NCI-H1105 treated with DMSO at 0.1 percent for 48 hours (cell line): ENCODE measurements at regions not wholly inside any gene's neighbourhood (a gene's known extent, or its start where the extent isn't known, plus 50 kb on each side); places are given as distances from the start of the nearest gene placed in this dataset.
"Not testable (repeated sequence)": the region's sequence is repeated elsewhere in the genome, so short reads cannot be mapped to it uniquely, and the experiment has no call there.

Experiments used
- DNase-seq: peaks from one replicate; lab custom pipeline; 2025; lab: John Stamatoyannopoulos, UW

DNA sequence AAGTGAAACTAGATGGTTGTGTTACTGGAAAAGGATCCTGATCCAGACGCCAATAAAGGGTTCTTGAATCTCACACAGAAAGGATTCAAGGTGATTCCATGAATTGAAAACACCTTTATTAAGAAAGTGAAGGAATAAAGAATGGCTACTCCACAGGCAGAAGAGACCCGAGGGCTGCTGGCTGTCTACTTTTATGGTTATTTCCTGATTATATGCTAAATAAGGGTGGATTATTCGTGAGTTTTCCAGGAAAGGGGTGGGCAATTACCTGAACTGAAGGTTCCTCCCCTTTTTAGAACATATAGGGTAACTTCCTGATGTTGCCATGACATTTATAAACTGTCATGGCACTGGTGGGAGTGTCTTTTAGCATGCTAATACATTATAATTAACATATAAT lies 50.9 kb upstream of the WARS2 start:
- DNase-seq: no peak

DNA sequence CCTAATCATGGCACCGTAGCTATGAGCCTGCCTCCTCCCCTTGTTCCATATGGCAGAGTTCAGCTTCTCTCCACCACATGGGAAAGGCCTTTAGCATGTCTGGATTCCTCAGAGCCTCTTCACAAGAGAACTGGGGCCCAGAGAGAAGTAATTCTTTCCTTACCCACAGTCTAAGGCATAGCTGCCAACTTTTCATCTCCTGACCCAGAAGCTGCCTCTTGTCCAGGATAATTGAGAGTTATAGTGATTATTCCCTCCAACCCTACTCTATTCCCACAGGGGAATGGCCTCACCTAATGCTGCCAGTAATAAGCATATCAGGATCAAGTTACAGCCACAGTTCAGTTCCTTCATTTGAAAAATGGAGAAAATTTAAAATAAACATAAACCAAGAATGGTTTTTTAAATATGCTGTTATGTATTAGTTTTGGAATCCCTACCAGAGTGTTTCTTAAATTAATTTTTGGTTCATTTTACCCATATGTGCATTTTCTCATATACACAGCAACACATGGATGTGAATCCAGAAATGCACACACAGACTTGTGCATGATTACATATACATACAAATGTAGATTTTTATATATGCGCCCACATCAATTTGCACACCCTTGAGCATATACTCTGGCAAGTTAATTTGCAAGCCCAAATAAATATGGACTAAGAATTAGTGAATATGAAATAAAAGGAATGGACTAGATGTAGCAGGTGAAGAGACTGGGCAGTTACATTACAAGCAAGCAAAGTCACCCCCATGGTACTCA lies 63.9 kb upstream of the WARS2 start:
- DNase-seq: no peak

DNA sequence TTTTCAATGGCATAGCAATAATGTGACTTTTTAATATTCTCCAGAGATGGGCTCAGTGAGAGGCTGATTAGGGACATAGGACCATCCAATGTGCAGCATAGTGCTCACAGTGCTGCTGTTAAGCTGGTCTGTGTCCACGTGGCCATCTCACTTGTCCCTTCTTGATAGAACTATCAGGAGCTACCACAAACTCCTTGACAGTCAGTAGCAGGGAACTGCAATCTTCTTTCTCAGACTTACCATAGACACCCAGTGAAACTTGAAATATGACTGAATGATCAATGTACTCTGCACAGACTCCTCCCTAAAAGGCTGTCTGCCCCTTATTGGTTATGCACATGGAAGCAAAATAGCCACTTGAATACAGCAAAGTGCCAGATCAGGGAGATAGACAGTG lies 64.5 kb upstream of the WARS2 start:
- no peak for DNase-seq

GRCh38 chr1:119209061-119209460 lies 68.6 kb upstream of the WARS2 start:
- no peak for DNase-seq

GRCh38 chr1:119209596-119210295 lies 69.3 kb upstream of the WARS2 start:
- no peak for DNase-seq

- no peak for DNase-seq
These were observed 69.8 kb upstream of the WARS2 start for GRCh38 chr1:119210296-119210649.

DNA sequence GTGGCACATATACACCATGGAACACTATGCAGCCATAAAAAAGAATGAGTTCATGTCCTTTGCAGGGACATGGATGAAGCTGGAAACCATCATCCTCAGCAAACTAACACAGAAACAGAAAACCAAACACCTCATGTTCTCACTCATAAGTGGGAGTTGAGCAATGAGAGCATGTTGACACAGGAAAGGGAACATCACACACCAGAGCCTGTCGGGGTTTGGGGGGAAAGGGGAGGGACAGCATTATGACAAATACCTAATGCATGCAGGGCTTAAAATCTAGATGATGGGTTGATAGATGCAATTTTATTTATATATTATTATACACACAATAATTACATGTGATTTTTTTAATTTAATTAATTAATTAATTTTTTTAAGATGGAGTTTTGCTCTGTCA lies 72.8 kb upstream of the WARS2 start:
- not testable (repeated sequence) for DNase-seq

DNA sequence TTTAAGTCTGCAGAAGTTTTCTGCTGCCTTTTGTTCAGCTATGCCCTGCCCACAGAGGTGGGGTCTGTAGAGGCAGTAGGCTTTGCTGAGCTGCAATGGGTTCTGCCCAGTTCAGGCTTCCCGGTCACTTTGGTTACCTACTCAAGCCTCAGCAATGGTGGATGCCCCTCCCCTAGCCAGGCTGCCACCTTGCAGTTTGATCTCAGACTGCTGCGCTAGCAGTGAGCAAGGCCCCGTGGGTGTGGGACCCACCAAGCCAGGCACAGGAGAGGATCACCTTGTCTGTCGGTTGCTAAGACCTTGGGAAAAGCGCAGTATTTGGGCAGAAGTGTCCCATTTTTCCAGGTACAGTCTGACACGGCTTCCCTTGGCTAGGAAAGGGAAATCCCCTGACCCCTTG lies 74.5 kb upstream of the WARS2 start:
- not testable (repeated sequence) for DNase-seq

DNA sequence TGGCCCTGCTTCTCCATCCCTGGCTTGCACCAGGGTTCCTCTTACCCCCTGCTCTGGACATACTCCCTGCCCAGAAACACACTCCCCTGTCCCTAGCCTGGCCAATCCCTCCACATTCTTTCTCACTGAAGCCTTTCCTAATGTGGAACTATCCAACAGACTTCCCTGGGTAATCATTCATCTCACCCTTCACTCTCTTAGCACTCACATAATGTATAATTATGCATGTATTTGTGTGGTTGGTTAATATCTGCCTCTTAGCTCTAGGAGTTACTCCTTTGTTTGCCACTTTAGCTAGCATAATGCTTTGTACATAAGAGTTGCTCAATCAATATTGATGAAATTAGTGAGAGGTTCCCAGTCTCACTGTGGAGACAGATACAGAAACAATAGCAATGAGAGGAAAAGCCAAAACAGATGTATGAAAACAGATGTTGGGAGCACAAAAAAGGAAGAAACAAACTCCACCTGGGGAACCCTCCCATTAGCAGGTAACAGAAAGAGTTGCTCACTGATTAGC lies 76.9 kb upstream of the WARS2 start:
- no peak for DNase-seq

DNA sequence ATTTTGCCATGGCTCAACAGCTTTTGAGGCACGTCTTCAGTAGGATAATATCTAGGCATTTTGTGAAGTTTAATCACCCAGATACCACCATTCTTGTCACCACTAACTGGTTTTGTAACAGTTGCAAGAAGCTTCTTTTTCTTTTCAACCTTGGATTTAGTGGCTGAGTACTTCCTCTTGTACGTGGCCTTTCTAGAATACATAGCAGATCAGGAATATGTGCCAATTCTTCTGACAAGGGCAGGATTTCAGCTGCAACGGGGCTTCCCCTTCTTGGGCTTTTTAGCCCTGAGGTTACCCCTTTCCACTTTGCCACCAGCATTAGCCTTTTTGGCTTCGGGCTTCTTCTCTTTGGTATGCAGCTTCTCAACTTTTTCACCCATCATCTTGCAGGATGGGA lies 79.3 kb upstream of the WARS2 start:
- DNase-seq: no peak

- no peak for DNase-seq
These were observed 80.5 kb upstream of the WARS2 start for GRCh38 chr1:119220991-119221390.

- no peak for DNase-seq
These were observed 81.8 kb upstream of the WARS2 start for GRCh38 chr1:119222271-119222670.

- no peak for DNase-seq
These were observed 84.8 kb upstream of the WARS2 start for GRCh38 chr1:119225265-119225664.

GRCh38 chr1:119225831-119226230 lies 85.4 kb upstream of the WARS2 start:
- no peak for DNase-seq

DNA sequence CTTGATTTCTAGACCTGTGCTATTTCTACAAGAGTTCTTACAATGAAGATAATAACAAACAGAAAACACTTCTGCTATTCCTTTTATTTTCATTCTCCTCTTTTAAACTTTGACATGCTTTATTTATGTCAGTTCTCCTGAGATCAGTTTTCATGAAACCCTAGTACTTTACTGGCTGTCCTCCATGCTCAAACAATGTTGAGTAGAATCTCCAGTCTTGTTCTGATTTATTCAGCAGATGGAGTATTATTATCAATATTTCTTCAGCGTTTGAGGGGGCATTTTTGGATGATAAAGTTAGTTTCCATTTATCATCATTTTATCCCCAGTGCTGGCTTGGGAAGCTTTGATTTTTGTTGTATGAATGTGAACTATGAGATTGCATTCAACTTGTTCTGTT lies 85.9 kb upstream of the WARS2 start:
- no peak for DNase-seq

DNA sequence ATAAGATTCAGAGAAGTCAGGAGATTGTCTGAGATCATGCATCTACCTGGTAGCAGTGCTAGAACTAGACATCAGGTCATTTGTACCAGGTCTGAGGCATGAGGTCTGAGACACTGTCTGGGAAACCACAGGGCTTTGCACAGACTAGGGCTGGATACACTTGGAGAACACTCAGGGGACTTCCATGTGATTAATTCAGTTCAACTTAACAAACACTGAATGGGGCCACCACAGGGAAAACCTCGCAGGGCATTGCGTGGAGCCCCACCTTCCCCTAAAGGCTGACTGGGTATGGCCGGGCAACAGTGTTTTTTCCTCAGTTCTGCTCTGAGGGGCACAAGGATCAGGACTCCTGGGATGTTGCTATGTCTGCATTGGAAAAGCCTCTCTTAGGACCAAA lies 86.5 kb upstream of the WARS2 start:
- DNase-seq: no peak

- DNase-seq: no peak
These were observed 87.0 kb upstream of the WARS2 start for GRCh38 chr1:119227456-119227855.

DNA sequence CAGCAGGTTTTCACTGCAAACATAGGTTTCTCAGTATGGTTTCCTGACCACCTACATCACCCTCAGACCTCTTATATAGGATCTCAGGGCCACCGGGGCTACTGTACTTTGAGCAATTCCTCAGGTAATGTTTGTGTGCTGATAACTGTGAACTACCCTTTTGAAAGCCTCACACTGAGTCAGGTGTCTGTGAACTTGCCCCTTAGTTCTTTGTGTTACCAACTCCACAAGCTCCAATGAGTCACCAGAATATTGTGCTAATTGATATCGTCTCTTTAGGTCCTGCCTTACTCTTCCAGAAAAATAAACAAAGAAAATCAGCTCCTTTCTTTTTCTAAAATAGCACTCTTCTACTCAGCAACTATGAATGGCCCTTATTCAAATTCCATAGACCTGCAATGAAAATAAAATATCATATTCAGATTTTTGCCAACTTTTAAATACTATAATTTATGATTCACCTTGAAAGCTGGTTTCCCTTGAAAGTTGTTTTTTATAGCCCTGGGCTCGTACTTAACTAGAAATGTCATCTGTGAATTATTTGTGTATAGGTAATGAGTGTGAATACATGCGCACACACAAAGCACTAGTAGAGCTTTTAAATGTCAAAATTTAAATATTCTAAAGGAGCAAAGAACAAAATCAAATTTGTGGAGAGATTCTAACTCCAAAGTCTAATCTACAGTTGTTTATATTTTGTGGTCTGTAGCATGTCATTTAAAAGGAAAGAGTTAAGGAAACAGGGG lies 88.1 kb upstream of the WARS2 start:
- DNase-seq: no peak

GRCh38 chr1:119235120-119235519 lies 94.7 kb upstream of the WARS2 start:
- DNase-seq: no peak

- DNase-seq: no peak
These were observed 105.4 kb upstream of the WARS2 start for GRCh38 chr1:119245881-119246280.

- DNase-seq: no peak
These were observed 108.8 kb upstream of the WARS2 start for GRCh38 chr1:119249283-119249682.

DNA sequence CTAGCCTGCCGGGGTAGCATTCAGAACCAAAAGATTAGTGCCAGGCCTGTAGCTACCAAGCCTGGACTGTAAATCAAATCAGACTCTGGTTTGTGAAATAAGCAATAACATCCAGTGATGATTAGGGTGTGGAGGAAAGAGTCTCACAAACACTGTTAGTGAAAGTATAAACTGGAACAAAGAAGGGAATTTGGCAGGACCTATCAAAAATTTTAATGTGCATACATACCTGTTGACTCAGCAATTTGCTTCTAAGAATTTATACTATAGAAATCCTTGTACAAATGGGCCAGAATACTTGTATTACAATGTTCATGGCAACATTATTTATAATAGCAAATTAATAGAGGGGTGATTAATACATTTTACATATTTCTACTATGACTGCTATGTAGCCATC lies 109.8 kb upstream of the WARS2 start:
- no peak for DNase-seq

DNA sequence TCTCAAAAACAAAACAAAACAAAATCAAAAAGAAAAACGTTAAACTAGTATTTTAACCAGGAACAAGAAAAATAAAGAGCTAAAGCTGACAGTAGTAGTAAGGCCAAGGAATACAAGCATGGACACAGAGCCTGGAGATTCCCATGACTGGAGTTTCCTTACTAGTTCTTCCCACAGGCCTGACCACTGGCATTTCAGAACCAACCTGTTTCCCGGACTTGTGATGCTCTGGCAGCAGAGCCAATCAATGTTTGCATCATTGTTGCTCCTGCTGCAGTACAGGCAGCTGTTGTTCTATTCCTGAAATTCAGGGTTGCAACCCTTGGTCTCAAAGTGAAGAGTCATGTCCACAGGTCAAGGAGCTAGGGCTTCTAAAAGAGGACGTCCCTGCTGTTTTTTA lies 111.3 kb upstream of the WARS2 start:
- DNase-seq: no peak
